Stimulated activated CD8-positive, alpha-beta memory T cell treated with anti-CD3 and anti-CD28 coated beads, Interleukin-4, amount 100 ng/mL, for 48 hours (primary cell): ENCODE measurements at regions not wholly inside any gene's neighbourhood (a gene's known extent, or its start where the extent isn't known, plus 50 kb on each side); places are given as distances from the start of the nearest gene placed in this dataset.
"Not testable (repeated sequence)": the region's sequence is repeated elsewhere in the genome, so short reads cannot be mapped to it uniquely, and the experiment has no call there.

ENCODE experiments used
- DNase-seq: peaks from one replicate; pipeline ENCODE4 v3.0.0-alpha.2; 2020

DNA sequence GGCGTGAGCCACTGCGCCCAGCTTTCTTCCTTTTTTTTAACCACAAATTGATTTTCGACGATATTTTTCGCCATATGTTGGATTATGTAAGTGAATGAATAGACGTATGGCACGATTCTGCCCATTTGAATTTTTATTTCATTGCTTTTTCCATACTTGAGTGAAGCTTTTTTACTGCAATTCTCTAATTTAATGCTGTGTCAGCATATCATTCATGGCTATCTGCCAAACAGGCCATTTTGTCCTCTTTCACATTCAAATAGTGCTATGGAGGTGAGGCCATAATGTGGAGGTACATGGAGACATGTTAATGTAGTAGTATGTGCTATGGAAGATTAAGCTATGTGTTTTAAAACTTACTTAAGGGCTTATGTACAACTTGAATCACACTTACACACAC, 152.1 kb upstream of the TUSC1 start:
- DNase-seq = no peak

DNA sequence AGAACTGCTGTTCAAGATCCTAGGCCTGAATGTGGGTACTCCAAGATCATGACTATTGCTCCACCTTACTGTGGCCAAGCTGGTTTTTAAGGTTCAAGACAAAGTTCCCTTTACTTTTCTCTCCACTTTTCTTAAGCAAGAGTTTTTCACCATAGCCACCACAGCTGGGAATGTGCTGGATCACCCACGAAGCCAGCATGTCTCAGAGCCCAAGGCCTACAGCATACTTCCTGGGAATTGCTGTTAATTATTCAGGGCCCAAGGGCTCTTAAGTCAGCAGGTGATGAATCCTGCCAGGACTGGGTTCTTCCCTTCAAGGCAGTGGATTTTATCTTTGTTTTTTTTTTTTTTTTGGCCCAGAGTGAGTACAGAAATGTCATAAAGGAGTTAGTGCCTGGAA, 149.4 kb upstream of the TUSC1 start:
- no peak for DNase-seq

DNA sequence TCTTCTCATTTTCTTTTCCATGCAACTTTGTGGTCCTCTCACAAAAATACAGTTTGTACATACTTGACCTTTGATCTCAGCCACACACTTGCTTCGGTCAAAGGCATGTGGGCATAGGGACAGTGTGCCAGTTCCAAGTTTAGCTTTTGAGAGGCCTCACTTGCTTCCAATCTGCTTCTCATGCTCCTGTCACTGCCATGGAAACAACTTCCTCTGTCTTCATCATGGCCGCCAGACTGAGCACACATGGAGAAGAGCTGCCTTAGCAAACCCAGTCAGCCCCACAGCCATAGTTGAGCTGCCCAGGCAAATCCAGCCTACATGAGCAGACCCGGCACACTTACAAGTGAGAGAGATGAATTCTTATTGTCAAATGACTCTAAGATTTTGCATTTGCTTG, 138.2 kb upstream of the TUSC1 start:
- DNase-seq = no peak

DNA sequence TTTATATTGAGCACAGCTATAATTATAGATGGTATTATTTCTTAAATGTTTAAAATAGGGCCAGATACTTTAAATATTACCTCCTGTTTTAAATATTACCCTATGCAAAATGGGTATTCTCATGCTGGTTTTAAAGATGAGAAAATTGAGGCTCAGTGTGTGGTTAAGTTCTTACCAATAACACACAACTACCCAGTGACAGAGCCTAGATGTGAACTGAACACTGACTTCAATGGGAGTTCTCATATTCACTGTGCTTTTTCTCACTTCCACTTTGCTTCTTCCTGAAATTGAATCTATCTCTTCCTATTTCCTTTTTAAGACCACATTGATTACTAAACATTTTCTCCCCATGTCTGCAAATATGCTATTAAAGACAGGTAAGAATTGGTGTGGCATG, 135.8 kb upstream of the TUSC1 start:
- no peak for DNase-seq

DNA sequence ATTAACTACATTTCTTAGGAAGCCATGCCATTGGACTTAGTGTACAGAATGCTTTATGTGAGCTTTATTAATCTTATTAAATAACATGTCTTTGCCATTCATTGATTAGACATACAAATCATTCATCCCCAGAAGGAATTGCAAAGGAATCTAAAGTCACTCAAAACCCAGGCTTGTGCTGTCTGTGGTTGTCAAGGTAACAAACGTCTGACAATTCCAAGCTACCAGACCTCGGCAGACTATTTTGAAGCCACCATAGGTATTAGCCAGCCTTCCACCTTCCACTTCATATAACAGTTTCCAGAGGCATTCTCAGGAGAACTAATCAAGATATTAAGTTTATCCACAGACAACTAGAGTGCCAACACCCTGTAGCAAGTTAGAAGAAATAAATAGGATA, 135.2 kb upstream of the TUSC1 start:
- no peak for DNase-seq

DNA sequence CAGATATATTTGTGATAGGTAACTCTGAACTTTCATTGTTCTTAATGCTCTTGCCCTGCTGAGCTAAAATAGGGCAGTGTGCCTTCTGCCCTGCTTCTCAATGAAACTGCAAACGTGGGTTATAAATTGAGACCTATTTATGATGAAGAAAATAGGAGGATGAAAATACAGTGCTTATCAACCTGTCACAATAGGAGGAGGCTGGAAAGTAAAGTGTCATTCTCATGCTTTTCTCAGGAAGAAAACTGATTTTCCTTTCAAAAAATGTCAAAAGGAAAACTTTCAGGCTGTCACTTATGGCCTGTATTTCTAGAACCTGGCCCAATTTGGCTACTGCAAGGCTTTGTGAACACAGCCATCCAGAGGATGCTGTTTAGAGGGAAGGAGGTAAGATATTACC, 130.3 kb upstream of the TUSC1 start:
- DNase-seq = no peak

DNA sequence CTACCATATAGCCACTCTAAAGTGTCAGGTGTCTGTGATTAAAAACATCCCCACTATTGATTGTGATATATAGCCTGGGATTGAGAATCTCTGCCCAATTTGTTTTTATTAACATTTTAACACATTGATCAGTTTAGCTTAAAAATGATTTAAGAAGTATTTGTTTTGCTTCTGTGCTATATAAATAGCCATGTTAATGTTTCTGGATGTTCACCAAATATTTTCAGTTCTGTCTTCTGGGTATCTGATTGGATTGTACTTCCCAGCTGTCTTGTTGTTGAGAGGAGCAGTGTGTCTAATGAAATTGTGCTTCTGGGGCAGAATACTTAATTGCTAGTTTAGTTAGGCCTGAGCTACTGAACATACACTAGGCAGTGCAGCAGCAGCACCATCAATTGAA, 126.6 kb upstream of the TUSC1 start:
- no peak for DNase-seq

DNA sequence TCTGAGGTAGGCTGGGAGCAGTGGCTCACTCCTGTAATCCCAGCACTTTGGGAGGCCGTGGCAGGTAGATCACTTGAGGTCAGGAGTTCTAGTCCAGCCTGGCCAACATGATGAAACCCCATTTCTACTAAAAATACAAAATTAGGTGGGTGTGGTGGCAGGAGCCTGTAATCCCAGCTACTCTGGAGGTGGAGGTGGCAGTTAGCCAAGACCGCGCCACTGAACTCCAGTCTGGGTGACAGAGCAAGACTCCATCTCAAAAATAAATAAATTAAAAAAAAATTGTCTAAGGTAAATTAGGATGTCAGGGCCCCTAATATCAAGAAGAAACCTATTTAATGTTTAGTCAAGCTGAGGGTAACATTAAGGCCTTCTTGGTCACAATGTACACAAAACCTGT, 123.7 kb upstream of the TUSC1 start:
- DNase-seq = not testable (repeated sequence)

DNA sequence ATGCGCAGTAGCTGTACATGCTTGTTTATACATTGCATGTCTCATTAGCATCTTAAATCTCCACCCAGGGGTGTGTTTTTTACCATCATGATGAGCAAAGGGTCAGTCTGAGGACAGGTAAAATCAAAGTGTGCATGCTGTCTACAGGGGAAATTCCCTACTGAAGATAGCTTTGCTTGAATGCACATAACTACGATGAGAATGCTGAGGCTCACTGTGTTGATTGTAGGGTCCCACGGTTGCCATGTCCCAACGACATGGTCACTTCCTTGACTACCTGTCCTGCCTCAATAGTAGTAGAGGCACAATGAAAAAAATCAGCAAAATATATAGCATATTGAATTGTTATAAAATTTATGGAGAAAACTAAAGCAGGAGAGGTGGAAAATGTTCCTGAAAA, 95.6 kb upstream of the TUSC1 start:
- DNase-seq = no peak

DNA sequence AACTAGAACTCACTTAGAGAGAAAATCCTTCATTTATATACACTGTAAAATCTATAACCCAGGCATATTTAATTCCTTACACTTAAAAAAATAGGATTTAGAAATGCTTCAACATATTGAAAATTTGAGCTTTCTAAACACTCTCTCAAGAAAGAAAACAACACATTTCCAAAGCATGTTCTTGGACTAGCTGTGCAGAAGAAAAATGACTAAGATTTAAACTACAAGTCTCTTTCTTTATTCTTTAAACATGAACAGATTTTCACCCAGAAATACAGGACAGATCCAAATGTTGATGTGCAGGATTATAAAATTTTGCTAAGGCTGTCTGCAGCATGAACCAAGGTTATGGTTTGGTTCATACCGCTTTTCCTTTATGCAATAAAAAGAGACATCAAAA, 77.7 kb upstream of the TUSC1 start:
- no peak for DNase-seq

DNA sequence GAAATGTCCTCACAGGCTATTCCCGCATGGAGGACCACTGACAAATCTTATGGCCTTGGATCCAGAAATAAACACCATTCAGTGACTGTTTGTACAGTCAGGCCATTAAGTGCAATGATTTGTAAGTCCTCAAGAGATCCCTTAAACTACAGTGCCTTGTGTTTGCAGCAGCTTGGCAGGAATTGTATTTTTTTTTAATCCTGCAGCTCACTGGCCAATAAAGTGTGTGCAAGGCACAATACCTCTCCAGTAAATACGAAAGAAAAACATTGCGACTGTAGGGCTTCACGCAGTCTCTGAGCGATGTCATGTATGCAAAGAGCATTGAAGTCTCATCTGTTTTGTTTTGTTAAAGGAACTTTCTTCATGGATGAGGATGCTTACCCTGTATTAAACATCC, 74.2 kb upstream of the TUSC1 start:
- DNase-seq = no peak

DNA sequence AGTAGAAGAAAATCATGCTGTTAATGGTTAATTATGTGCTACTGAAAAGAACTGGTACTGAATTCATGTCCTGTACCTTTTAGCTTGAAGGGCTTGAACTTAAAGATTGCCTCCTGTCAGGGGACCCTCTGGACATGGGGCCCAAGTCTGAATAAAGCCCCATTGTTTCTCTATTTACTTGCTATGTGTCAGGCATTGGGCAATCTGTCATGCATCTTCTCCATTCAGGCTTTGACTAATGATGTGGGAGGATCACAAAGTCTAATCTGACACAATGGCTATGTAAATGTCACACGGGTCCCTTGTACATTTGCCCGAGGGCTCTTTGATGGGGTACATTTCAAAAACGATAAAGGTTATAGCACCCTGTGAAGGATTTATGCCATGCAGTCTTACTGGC, 64.0 kb upstream of the TUSC1 start:
- DNase-seq = no peak

DNA sequence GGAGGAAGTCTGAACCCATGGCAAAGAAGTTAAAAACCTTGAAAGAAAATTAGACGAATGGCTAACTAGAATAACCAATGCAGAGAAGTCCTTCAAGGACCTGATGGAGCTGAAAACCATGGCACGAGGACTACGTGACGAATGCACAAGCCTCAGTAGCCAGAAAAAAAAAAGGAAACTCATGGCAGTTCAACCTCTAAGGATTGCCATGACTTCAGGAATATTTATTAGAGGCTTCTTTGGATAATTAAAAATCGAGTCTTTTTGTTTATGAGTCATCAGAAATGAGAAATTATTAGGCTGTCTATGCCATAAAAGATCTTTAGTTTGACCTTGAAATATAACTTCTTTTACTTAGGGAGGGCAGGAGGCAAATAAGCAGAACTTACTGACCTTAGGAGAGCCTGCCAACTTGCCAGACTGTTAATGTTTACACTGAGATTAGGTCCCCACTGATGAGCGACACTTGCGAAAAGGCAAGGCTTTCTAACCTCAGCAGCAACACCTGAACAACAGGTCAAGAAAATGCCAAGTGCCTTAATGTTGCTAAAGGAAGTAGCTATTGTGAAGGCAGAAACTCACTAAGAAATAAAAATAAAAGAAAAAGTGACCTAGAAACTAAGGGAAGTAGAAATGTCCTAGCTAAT, 55.2 kb upstream of the TUSC1 start:
- no peak for DNase-seq

DNA sequence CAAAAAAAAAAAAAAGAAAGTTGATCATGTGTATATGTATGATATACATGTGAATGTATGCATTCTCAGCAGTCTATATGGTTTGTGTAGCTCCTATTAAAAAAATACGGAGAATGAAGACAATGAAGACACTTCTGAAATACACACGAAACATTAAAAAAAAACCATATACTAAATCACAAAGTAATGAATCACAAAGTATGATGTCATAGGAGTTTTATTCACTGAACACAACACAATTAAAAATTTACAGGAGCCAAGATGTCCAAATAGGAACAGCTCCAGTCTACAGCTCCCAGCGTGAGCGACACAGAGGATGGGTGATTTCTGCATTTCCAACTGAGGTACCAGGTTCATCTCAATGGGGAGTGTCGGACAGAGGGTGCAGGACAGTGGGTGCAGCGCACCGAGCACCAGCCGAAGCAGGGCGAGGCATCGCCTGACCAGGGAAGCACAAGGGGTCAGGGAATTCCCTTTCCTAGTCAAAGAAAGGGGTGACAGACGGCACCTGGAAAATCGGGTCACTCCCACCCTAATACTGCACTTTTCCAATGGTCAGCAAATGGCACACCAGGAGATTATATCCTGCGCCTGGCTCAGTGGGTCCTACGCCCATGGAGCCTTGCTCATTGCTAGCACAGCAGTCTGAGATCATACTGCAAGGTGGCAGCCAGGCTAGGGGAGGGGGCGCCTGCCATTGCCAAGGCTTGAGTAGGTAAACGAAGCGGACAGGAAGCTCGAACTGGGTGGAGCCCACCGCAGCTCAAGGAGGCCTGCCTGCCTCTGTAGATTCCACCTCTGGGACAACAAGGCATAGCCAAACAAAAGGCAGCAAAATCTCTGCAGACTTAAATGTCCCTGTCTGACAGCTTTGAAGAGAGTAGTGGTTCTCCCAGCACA, 53.9 kb upstream of the TUSC1 start:
- not testable (repeated sequence) for DNase-seq
